ENCODE measurements at regions not wholly inside any gene's neighbourhood (a gene's known extent, or its start where the extent isn't known, plus 50 kb on each side); places are given as distances from the start of the nearest gene placed in this dataset.

- no peak for DNase-seq (ENCODE audit: low spot score)
Observed at GRCh38 chr1:188050250-188050649, 1221.5 kb downstream of the PLA2G4A start.

- DNase-seq (ENCODE audit: low spot score), result no peak
Observed at GRCh38 chr1:188056011-188056410, 1227.3 kb downstream of the PLA2G4A start.

GRCh38 chr1:188058801-188059200 lies 1230.1 kb downstream of the PLA2G4A start:
- DNase-seq (ENCODE audit: low spot score), result no peak

GRCh38 chr1:188061881-188062280 lies 1233.1 kb downstream of the PLA2G4A start:
- no peak for DNase-seq (ENCODE audit: low spot score)

GRCh38 chr1:188062456-188062855 lies 1233.7 kb downstream of the PLA2G4A start:
- no peak for DNase-seq (ENCODE audit: low spot score)

- no peak for DNase-seq (ENCODE audit: low spot score)
Observed at GRCh38 chr1:188065917-188066316, 1237.2 kb downstream of the PLA2G4A start.

DNA sequence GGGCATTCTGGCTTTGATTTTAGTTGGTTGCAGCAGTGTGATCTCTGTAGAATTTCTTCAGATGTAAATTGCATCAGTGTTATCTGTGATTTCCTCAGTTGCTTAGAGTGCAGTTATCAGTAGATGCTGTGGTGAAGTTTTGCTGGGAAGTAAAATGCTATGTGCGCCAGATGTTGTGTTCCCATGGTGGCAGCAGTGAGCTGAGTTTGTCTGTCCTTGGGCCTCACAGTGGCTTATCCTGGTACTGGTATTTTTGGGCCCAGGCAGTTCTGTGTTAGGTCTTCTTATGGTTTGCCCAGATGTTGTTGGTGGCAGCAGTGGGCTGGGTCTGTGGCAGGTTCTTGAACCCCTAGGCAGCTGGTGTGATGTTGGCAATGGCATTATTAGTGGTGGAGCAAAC lies 1242.1 kb downstream of the PLA2G4A start:
- no peak for DNase-seq (ENCODE audit: low spot score)

- DNase-seq (ENCODE audit: low spot score), result no peak
Observed at GRCh38 chr1:188089015-188089414, 1260.3 kb downstream of the PLA2G4A start.

- no peak for DNase-seq (ENCODE audit: low spot score)
Observed at GRCh38 chr1:188089461-188089860, 1260.7 kb downstream of the PLA2G4A start.

DNA sequence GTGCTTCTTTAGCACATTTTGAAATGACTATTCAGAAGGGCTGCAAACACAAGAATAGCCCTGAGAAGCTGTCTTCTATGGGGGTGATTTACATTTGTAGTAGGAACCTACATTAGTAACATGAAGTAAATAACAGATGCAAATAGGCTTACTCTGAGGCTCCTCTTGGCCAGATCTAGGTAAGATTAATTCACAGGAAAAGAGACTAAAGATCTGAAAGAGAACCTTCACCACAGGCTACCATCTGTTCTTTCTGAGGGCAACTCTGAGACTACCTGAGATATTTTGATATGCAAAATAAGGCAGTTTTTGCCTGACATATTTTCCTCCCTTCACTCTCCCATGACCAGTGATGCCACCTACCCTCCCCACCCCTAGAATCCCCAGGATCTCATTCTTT lies 1267.8 kb downstream of the PLA2G4A start:
- DNase-seq (ENCODE audit: low spot score), result no peak

DNA sequence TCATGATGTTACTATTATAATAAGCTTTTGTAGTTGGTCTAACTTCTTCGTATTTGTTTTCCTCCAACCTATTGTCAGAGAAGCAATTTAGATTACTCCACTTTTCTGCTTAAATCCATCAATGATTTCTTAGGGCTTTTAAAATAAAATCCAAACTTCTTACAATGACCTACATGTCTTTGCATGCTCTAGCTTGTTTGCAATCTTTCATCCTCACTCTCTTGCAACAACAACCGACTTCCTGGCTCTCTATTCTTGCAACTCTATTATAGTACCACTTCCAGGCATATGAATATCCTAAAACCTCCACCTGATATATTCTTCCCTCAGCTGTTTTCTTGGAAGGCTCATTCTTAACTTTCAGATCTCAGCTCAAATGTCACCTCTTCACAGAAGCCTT lies 1288.7 kb downstream of the PLA2G4A start:
- DNase-seq (ENCODE audit: low spot score), result no peak

DNA sequence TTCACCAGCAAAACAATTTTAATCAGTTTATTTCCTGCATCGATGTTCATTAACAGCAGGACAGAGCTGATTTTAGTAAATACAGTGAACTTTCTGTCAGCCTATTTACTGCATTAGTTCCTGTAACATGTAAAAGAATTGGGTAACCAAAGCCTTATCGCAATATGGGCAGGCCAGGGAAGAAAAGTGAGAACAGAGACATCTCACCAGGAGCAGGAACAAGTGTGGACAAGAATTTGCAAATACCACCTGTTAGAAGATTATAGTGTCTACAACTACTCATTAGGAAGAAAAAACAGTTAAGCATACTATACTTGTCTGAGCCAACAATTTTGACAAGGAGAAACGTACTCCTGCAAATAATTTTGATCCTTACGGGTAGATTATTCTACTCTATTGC lies 1293.9 kb downstream of the PLA2G4A start:
- no peak for DNase-seq (ENCODE audit: low spot score)

GRCh38 chr1:188127507-188127906 lies 1298.8 kb downstream of the PLA2G4A start:
- DNase-seq (ENCODE audit: low spot score), result no peak

GRCh38 chr1:188128761-188129160 lies 1300.0 kb downstream of the PLA2G4A start:
- DNase-seq (ENCODE audit: low spot score), result no peak

DNA sequence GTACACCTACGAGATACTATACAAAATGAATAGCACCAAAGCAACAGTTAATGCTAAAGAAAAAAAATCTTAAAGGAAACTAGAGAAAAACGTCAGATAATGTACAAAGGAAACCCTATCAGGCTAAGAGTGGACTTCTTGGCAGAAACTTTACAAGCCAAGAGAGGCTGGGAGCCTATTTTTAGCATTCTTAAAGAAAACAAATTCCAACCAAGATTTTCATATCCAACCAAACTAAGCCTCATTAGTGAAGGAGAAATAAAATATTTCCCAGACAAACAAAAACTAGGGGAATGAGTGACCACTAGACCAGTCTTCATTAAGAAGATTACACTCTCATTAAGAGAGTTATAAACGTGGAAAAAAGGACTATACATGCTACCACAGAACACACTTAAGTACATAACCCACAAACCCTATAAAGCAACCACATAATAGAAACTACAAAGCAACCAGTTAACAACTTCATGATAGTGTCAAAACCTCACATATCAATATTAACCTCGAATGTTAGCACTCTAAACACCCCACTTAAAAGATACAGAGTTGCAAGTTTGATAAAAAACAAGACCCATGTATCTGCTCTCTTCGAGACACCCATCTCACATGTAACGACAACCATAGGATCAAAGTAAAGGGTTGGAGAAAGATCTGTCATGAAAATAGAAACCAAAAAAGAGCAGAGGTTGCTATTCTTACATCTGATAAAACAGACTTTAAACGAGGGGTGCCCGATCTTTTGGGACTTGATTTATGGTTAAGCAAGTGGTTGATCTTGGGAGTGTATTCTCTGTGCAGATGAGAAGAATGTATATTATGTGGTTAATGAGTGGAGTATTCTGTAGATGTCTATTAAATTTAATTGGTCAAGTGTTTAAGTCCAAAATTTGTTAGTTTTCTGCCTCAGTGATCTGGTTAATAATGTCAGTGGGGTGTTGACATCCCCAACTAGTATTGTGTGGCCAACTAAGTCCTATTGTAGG lies 1301.4 kb downstream of the PLA2G4A start:
- DNase-seq (ENCODE audit: low spot score), result no peak

DNA sequence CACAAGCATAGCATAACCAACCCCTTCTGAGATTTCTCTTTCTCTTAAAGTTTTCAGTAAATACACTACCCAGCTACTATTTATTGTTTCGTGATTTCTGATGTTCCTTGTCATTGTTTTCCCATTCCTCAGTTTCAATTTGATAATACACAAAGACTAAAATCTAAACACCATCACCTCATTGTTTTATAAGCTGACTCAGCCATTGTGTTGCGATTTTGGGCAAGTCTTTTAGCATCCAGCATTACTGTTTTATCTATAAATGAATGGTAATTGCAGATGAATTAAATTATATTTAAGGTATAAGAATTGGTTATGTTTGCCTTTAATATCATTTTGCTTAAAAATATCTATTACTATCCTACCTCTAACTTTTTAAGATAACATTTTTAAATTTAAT lies 1308.5 kb downstream of the PLA2G4A start:
- no peak for DNase-seq (ENCODE audit: low spot score)

DNA sequence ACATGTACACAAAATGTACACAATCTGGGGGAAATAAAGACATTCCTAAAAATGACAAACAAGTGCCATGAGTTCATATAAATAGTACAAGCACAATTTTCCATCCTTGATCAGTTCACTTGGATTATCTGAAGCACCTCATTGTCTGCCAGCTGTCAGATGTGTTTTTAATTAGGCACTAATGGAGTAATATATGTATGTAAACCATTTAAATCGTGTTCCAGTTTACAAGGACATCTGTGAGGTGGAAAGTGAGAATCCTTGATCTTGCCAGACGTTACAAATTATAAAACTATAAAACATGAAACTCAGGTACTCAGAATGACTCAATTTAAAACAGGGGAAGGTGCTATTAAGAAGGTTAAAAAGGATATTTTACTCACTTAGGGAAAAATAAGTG lies 1312.2 kb downstream of the PLA2G4A start:
- DNase-seq (ENCODE audit: low spot score), result no peak

GRCh38 chr1:188154196-188154595 lies 1325.4 kb downstream of the PLA2G4A start:
- no peak for DNase-seq (ENCODE audit: low spot score)

DNA sequence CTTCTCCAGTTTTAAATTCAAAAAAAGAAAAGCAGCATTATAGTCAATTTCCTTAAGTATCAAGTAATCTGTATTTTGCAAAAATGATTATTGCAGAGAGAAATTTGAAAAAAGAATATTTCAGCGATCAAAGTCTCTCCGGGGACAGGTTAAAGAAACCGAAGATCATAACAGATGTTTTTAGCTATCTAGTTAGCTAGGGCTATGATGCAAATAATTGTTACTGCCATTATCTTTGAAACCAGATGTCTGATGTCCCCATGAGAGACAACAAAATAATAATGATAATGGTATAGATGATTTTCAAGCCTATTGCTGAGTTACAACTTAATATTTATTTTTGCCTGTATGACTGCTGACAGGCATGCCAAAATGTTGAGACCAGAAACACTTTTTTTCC lies 1326.0 kb downstream of the PLA2G4A start:
- no peak for DNase-seq (ENCODE audit: low spot score)

DNA sequence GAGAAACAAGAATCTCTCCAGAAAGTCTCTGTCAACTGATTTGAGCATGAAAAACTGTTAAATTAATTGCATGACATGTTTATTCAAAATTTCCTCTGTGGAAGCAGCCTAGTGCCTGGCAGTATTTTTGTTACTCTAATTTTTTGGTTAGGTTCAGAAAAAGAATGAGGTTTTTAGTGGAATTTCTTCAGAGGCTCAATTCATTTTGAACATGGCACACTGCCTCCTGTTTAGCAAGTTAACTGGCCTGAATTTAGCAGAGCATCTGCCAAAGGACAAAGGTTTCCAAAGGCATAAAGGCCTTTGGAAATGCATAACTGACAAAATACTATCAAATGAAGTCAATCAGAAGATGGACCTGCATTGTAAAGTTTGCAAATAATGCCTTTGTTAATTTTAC lies 1326.5 kb downstream of the PLA2G4A start:
- DNase-seq (ENCODE audit: low spot score), result no peak

- no peak for DNase-seq (ENCODE audit: low spot score)
Observed at GRCh38 chr1:188164459-188164858, 1335.7 kb downstream of the PLA2G4A start.

- no peak for DNase-seq (ENCODE audit: low spot score)
Observed at GRCh38 chr1:188166654-188167053, 1337.9 kb downstream of the PLA2G4A start.

- DNase-seq (ENCODE audit: low spot score), result no peak
Observed at GRCh38 chr1:188169971-188170370, 1341.2 kb downstream of the PLA2G4A start.

DNA sequence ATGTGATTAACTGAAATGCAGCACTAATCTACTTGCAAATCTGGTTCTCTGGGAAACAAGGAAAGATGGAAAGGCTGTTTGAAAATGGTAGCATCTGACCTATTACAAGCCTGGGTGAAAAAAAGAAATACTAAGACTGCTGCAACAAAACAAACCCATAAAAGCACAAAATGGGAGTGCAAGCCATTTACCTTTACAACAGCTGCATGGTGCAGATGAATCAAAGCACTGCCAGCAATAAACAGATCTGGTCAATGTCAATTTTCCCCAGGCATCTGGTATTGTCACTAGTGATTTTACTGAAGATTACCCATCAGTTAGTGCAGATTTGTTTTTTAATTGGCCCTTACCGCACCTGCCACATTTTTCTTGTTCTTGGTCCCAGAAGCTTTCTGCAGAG lies 1341.7 kb downstream of the PLA2G4A start:
- no peak for DNase-seq (ENCODE audit: low spot score)
